Stimulated activated CD8-positive, alpha-beta memory T cell treated with anti-CD3 and anti-CD28 coated beads, Interleukin-7, amount 100 ng/mL, for 24 hours (primary cell): ENCODE measurements at regions not wholly inside any gene's neighbourhood (a gene's known extent, or its start where the extent isn't known, plus 50 kb on each side); places are given as distances from the start of the nearest gene placed in this dataset.
A peak's percentile ranks its signal among the peaks of the same experiment; 100 is the strongest.
"Not testable (repeated sequence)": the region's sequence is repeated elsewhere in the genome, so short reads cannot be mapped to it uniquely, and the experiment has no call there.

Experiments used
- DNase-seq: peaks from one replicate; pipeline ENCODE4 v3.0.0-alpha.2; 2020; ENCODE audit warnings: low read depth

GRCh38 chr13:52324831-52325230 lies 81.1 kb downstream of the THSD1 start:
- not testable (repeated sequence) for DNase-seq

GRCh38 chr13:52319876-52320275 lies 86.1 kb downstream of the THSD1 start:
- DNase-seq = no peak

- not testable (repeated sequence) for DNase-seq
These were observed 96.1 kb downstream of the THSD1 start for GRCh38 chr13:52309833-52310232.

- not testable (repeated sequence) for DNase-seq
These were observed 99.6 kb downstream of the THSD1 start for GRCh38 chr13:52306336-52306735.

- DNase-seq = not testable (repeated sequence)
These were observed 102.9 kb downstream of the THSD1 start for GRCh38 chr13:52303098-52303497.

GRCh38 chr13:52302688-52303087 lies 103.3 kb downstream of the THSD1 start:
- DNase-seq = not testable (repeated sequence)

GRCh38 chr13:52301810-52302400 lies 104.1 kb downstream of the THSD1 start:
- not testable (repeated sequence) for DNase-seq

- not testable (repeated sequence) for DNase-seq
These were observed 107.8 kb downstream of the THSD1 start for GRCh38 chr13:52298079-52298661.

- DNase-seq = not testable (repeated sequence)
These were observed 117.1 kb downstream of the THSD1 start for GRCh38 chr13:52288891-52289290.

- not testable (repeated sequence) for DNase-seq
These were observed 122.0 kb upstream of the NEK3 start for GRCh38 chr13:52281387-52281786.

GRCh38 chr13:52279408-52279807 lies 120.0 kb upstream of the NEK3 start:
- not testable (repeated sequence) for DNase-seq

- DNase-seq = not testable (repeated sequence)
These were observed 94.9 kb upstream of the NEK3 start for GRCh38 chr13:52254299-52254698.

GRCh38 chr13:52240752-52241151 lies 81.4 kb upstream of the NEK3 start:
- not testable (repeated sequence) for DNase-seq

GRCh38 chr13:52235900-52236595 lies 76.7 kb upstream of the NEK3 start:
- DNase-seq = peak; percentile 2

- DNase-seq = not testable (repeated sequence)
These were observed 75.5 kb upstream of the NEK3 start for GRCh38 chr13:52234928-52235327.

GRCh38 chr13:52223063-52223462 lies 63.7 kb upstream of the NEK3 start:
- DNase-seq = not testable (repeated sequence)

GRCh38 chr13:52213920-52214319 lies 54.5 kb upstream of the NEK3 start:
- not testable (repeated sequence) for DNase-seq

- DNase-seq = not testable (repeated sequence)
These were observed 53.5 kb upstream of the NEK3 start for GRCh38 chr13:52212886-52213285.

GRCh38 chr13:52211416-52211776 lies 52.0 kb upstream of the NEK3 start:
- not testable (repeated sequence) for DNase-seq

GRCh38 chr13:52210564-52211415 lies 51.4 kb upstream of the NEK3 start:
- not testable (repeated sequence) for DNase-seq
